ENCODE measurements at regions not wholly inside any gene's neighbourhood (a gene's known extent, or its start where the extent isn't known, plus 50 kb on each side); places are given as distances from the start of the nearest gene placed in this dataset.
A peak's percentile ranks its signal among the peaks of the same experiment; 100 is the strongest.

DNA sequence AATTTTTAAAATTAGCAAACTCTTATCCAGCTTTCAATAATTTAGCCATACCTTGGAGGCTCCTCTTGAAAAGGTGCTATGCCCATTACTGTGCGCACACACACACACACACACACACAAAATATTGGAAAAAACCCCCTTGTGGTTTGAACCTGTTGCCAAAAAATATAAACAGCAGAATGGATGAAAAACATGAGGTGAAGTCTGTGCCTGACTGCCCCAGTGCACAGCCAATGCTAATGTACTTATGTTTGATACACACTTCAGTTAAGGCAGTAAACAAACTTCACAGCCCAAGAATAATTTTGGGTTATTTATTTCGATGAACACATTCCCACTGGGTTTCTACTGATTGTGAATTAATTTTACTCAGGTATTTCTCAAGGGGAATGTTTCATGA lies 113.2 kb upstream of the SEM1 start:
- DNase-seq (ENCODE audit: low read depth, low spot score) (no peak), ATAC-seq (no peak), FAIRE-seq (peak; percentile 47)
- POLR2A ChIA-PET, result no interaction called here
- Histone ChIP-seq H4K20me1 (ENCODE audit: control insufficient read depth, insufficient read depth) (no peaks in the 10 kb centered on the region), H3K9ac (ENCODE audit: control insufficient read depth, insufficient read depth, low read length) (no peak overlapping the region), H3K4me3 (no peak overlapping the region), H3K27me3 (replicated peaks in 1 of 2; ENCODE audit: control insufficient read depth in 2 of 2, insufficient read depth in 2 of 2, low read length in 1 of 2) (no peaks in the 10 kb centered on the region; a peak in 1 of 4 replicates), H3K27ac (ENCODE audit: control insufficient read depth, insufficient read depth) (no peak overlapping the region), H3K4me2 (ENCODE audit: control insufficient read depth, insufficient read depth) (no peak overlapping the region), H3K79me2 (ENCODE audit: control insufficient read depth, insufficient read depth, low read length) (no peaks in the 10 kb centered on the region), H3K4me1 (ENCODE audit: control insufficient read depth, insufficient read depth, low read length) (no peaks in the 10 kb centered on the region), H2AFZ (ENCODE audit: control insufficient read depth, low read depth, low read length) (no peak overlapping the region), H3K9me3 (replicated peaks; ENCODE audit: control insufficient read depth, insufficient read depth, low read length) (no peaks in the 10 kb centered on the region), H3K36me3 (ENCODE audit: control insufficient read depth in 2 of 2, insufficient read depth in 2 of 2, low read length in 1 of 2) (no peaks in the 10 kb centered on the region)
- in situ Hi-C loops (cut with MboI) (no loop called here), intact Hi-C loops (cut with micrococcal nuclease; ENCODE audit: unreplicated experiment) (no loop called here)
- SMC1A ChIA-PET (ENCODE audit: uncharacterized antibody, unreplicated experiment), result no interaction called here
- no TSS peak for BruUV-seq (replicated peaks)
- 18% methylated on average over 2 of the region's 2 CpGs for WGBS (ENCODE audit: insufficient coverage, insufficient replicate concordance, low lambda C conversion rate, missing lambda C conversion rate)
- RAD21 ChIA-PET (ENCODE audit: unreplicated experiment), result no interaction called here
- CTCF ChIA-PET, result no interaction called here
- TF ChIP-seq NR2C1 (IDR thresholded peaks at IDR 0.05) (no peak), YBX1 (IDR thresholded peaks at IDR 0.05) (no peak), CBX5 (IDR thresholded peaks at IDR 0.05; ENCODE audit: low read depth) (no peak), IKZF1 (conservative IDR thresholded peaks at IDR 0.05) (no peak), NRF1 (conservative IDR thresholded peaks at IDR 0.05; ENCODE audit: low read depth, low read length) (no peak), MEF2A (IDR thresholded peaks at IDR 0.05; ENCODE audit: insufficient read depth, low read depth, low read length) (no peak), IKZF2 (IDR thresholded peaks at IDR 0.05) (no peak), RB1 (IDR thresholded peaks at IDR 0.05; ENCODE audit: borderline replicate concordance) (no peak), MTA3 (IDR thresholded peaks at IDR 0.05; ENCODE audit: borderline replicate concordance, low read length) (no peak), SUZ12 (IDR thresholded peaks at IDR 0.05; ENCODE audit: unreplicated experiment) (no peak), TAF1 (IDR thresholded peaks at IDR 0.05; ENCODE audit: borderline replicate concordance, low read depth, low read length) (no peak)
- TF ChIP-seq, protein P1, sequence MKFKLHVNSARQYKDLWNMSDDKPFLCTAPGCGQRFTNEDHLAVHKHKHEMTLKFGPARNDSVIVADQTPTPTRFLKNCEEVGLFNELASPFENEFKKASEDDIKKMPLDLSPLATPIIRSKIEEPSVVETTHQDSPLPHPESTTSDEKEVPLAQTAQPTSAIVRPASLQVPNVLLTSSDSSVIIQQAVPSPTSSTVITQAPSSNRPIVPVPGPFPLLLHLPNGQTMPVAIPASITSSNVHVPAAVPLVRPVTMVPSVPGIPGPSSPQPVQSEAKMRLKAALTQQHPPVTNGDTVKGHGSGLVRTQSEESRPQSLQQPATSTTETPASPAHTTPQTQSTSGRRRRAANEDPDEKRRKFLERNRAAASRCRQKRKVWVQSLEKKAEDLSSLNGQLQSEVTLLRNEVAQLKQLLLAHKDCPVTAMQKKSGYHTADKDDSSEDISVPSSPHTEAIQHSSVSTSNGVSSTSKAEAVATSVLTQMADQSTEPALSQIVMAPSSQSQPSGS (IDR thresholded peaks at IDR 0.05; ENCODE audit: low read length), result no peak
- TF ChIP-seq, protein P2, sequence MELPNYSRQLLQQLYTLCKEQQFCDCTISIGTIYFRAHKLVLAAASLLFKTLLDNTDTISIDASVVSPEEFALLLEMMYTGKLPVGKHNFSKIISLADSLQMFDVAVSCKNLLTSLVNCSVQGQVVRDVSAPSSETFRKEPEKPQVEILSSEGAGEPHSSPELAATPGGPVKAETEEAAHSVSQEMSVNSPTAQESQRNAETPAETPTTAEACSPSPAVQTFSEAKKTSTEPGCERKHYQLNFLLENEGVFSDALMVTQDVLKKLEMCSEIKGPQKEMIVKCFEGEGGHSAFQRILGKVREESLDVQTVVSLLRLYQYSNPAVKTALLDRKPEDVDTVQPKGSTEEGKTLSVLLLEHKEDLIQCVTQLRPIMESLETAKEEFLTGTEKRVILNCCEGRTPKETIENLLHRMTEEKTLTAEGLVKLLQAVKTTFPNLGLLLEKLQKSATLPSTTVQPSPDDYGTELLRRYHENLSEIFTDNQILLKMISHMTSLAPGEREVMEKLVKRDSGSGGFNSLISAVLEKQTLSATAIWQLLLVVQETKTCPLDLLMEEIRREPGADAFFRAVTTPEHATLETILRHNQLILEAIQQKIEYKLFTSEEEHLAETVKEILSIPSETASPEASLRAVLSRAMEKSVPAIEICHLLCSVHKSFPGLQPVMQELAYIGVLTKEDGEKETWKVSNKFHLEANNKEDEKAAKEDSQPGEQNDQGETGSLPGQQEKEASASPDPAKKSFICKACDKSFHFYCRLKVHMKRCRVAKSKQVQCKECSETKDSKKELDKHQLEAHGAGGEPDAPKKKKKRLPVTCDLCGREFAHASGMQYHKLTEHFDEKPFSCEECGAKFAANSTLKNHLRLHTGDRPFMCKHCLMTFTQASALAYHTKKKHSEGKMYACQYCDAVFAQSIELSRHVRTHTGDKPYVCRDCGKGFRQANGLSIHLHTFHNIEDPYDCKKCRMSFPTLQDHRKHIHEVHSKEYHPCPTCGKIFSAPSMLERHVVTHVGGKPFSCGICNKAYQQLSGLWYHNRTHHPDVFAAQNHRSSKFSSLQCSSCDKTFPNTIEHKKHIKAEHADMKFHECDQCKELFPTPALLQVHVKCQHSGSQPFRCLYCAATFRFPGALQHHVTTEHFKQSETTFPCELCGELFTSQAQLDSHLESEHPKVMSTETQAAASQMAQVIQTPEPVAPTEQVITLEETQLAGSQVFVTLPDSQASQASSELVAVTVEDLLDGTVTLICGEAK (IDR thresholded peaks at IDR 0.05; ENCODE audit: borderline replicate concordance), result no peak
- TF ChIP-seq, protein P3, sequence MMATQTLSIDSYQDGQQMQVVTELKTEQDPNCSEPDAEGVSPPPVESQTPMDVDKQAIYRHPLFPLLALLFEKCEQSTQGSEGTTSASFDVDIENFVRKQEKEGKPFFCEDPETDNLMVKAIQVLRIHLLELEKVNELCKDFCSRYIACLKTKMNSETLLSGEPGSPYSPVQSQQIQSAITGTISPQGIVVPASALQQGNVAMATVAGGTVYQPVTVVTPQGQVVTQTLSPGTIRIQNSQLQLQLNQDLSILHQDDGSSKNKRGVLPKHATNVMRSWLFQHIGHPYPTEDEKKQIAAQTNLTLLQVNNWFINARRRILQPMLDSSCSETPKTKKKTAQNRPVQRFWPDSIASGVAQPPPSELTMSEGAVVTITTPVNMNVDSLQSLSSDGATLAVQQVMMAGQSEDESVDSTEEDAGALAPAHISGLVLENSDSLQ (IDR thresholded peaks at IDR 0.05), result no peak
- TF ChIP-seq, protein P4, sequence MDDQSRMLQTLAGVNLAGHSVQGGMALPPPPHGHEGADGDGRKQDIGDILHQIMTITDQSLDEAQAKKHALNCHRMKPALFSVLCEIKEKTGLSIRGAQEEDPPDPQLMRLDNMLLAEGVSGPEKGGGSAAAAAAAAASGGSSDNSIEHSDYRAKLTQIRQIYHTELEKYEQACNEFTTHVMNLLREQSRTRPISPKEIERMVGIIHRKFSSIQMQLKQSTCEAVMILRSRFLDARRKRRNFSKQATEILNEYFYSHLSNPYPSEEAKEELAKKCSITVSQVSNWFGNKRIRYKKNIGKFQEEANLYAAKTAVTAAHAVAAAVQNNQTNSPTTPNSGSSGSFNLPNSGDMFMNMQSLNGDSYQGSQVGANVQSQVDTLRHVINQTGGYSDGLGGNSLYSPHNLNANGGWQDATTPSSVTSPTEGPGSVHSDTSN (IDR thresholded peaks at IDR 0.05; ENCODE audit: insufficient replicate concordance, low read depth, low read length), result no peak
- TF ChIP-seq, protein P5, sequence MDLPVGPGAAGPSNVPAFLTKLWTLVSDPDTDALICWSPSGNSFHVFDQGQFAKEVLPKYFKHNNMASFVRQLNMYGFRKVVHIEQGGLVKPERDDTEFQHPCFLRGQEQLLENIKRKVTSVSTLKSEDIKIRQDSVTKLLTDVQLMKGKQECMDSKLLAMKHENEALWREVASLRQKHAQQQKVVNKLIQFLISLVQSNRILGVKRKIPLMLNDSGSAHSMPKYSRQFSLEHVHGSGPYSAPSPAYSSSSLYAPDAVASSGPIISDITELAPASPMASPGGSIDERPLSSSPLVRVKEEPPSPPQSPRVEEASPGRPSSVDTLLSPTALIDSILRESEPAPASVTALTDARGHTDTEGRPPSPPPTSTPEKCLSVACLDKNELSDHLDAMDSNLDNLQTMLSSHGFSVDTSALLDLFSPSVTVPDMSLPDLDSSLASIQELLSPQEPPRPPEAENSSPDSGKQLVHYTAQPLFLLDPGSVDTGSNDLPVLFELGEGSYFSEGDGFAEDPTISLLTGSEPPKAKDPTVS (IDR thresholded peaks at IDR 0.05; ENCODE audit: low read depth, low read length), result no peak

Measured in GM12878 (cell line).